Skeletal muscle tissue (tissue), 3 donors: ENCODE measurements at regions not wholly inside any gene's neighbourhood (a gene's known extent, or its start where the extent isn't known, plus 50 kb on each side); places are given as distances from the start of the nearest gene placed in this dataset.

Source experiments
- H3K27ac ChIP-seq: one replicate; pipeline ENCODE4 v1.7.0; 2013; ENCODE audit warnings: mild to moderate bottlenecking, low read depth, low read length, inconsistent platforms
- H3K27me3 ChIP-seq, 3 donors: one replicate each; pipeline ENCODE4 v1.7.0; 2013; ENCODE audit warnings: low read length in 3 of 3; ENCODE audit not compliant: control insufficient read depth in 3 of 3, insufficient read depth in 3 of 3
- H3K36me3 ChIP-seq, 3 donors: one replicate each; pipeline ENCODE4 v1.7.0; 2013; ENCODE audit warnings: low read length in 3 of 3; ENCODE audit not compliant: control insufficient read depth in 3 of 3, insufficient read depth in 3 of 3
- H3K4me1 ChIP-seq, 3 donors: one replicate each; pipeline ENCODE4 v1.7.0; 2013; ENCODE audit warnings: low read length in 3 of 3, mild to moderate bottlenecking in 3 of 3; ENCODE audit not compliant: control insufficient read depth in 3 of 3, insufficient read depth in 3 of 3
- H3K4me3 ChIP-seq, 3 donors: one replicate each; pipeline ENCODE4 v1.7.0; 2013; ENCODE audit warnings: low read length in 3 of 3
- H3K9ac ChIP-seq, 3 donors: one replicate each; pipeline ENCODE4 v1.7.0; 2013; ENCODE audit warnings: low read length in 3 of 3, mild to moderate bottlenecking in 3 of 3, moderate library complexity in 2 of 3, low read depth in 1 of 3
- H3K9me3 ChIP-seq, 3 donors: one replicate each; pipeline ENCODE4 v1.7.0; 2013; ENCODE audit warnings: low read length in 3 of 3; ENCODE audit not compliant: control insufficient read depth in 3 of 3
- donor health status: Osteomylitis.

GRCh38 chr3:107258300-107258699 lies 118.9 kb upstream of the CCDC54 start:
- H3K4me3 ChIP-seq, result no peak overlapping the region
- no peaks in the 10 kb centered on the region for H3K27me3 ChIP-seq
- H3K4me1 ChIP-seq, result no peaks in the 10 kb centered on the region
- no peaks in the 10 kb centered on the region for H3K9me3 ChIP-seq
- H3K36me3 ChIP-seq, result no peaks in the 10 kb centered on the region
- H3K27ac ChIP-seq, result no peak overlapping the region
- no peak overlapping the region for H3K9ac ChIP-seq

- H3K36me3 ChIP-seq, result no peaks in the 10 kb centered on the region
- no peak overlapping the region for H3K9ac ChIP-seq
- H3K27ac ChIP-seq, result no peak overlapping the region
- H3K27me3 ChIP-seq, result no peaks in the 10 kb centered on the region
- no peak overlapping the region for H3K4me3 ChIP-seq
- H3K9me3 ChIP-seq, result no peaks in the 10 kb centered on the region
- H3K4me1 ChIP-seq, result no peaks in the 10 kb centered on the region
Observed at GRCh38 chr3:107260207-107260606, 117.0 kb upstream of the CCDC54 start.

- no peak overlapping the region for H3K4me3 ChIP-seq
- H3K9ac ChIP-seq, result no peak overlapping the region
Observed at GRCh38 chr3:107263269-107264021, 113.8 kb upstream of the CCDC54 start.

GRCh38 chr3:107264888-107265287 lies 112.4 kb upstream of the CCDC54 start:
- Histone ChIP-seq H3K4me1 (no peaks in the 10 kb centered on the region), H3K4me3 (no peak overlapping the region), H3K27ac (no peak overlapping the region)

More at GRCh38 chr3:107263269-107264021, 113.8 kb upstream of the CCDC54 start:
- no peaks in the 10 kb centered on the region for H3K36me3 ChIP-seq
- H3K27me3 ChIP-seq, result no peaks in the 10 kb centered on the region
- no peaks in the 10 kb centered on the region for H3K9me3 ChIP-seq
- H3K4me1 ChIP-seq, result no peaks in the 10 kb centered on the region
- H3K27ac ChIP-seq, result no peak overlapping the region

GRCh38 chr3:107265526-107265925 lies 111.7 kb upstream of the CCDC54 start:
- Histone ChIP-seq H3K9ac (no peak overlapping the region), H3K27ac (no peak overlapping the region), H3K36me3 (no peaks in the 10 kb centered on the region), H3K4me1 (no peaks in the 10 kb centered on the region), H3K4me3 (no peak overlapping the region), H3K27me3 (no peaks in the 10 kb centered on the region), H3K9me3 (no peaks in the 10 kb centered on the region)

More at GRCh38 chr3:107264888-107265287, 112.4 kb upstream of the CCDC54 start:
- Histone ChIP-seq H3K27me3 (no peaks in the 10 kb centered on the region), H3K36me3 (no peaks in the 10 kb centered on the region), H3K9me3 (no peaks in the 10 kb centered on the region), H3K9ac (no peak overlapping the region)

GRCh38 chr3:107268469-107268868 lies 108.8 kb upstream of the CCDC54 start:
- no peak overlapping the region for H3K4me3 ChIP-seq
- no peak overlapping the region for H3K27ac ChIP-seq
- no peaks in the 10 kb centered on the region for H3K9me3 ChIP-seq
- no peaks in the 10 kb centered on the region for H3K4me1 ChIP-seq
- no peak overlapping the region for H3K9ac ChIP-seq
- no peaks in the 10 kb centered on the region for H3K27me3 ChIP-seq
- no peaks in the 10 kb centered on the region for H3K36me3 ChIP-seq

GRCh38 chr3:107269136-107269535 lies 108.1 kb upstream of the CCDC54 start:
- H3K9ac ChIP-seq, result no peak overlapping the region
- no peaks in the 10 kb centered on the region for H3K27me3 ChIP-seq
- no peak overlapping the region for H3K27ac ChIP-seq
- H3K4me1 ChIP-seq, result no peaks in the 10 kb centered on the region
- no peaks in the 10 kb centered on the region for H3K9me3 ChIP-seq
- H3K4me3 ChIP-seq, result no peak overlapping the region
- H3K36me3 ChIP-seq, result no peaks in the 10 kb centered on the region

GRCh38 chr3:107271787-107272387 lies 105.4 kb upstream of the CCDC54 start:
- Histone ChIP-seq H3K27me3 (no peaks in the 10 kb centered on the region), H3K27ac (no peak overlapping the region), H3K9me3 (no peaks in the 10 kb centered on the region), H3K4me3 (no peak overlapping the region), H3K9ac (no peak overlapping the region), H3K36me3 (no peaks in the 10 kb centered on the region), H3K4me1 (no peaks in the 10 kb centered on the region)

- no peak overlapping the region for H3K27ac ChIP-seq
- no peaks in the 10 kb centered on the region for H3K27me3 ChIP-seq
- H3K36me3 ChIP-seq, result no peaks in the 10 kb centered on the region
- no peak overlapping the region for H3K4me3 ChIP-seq
- H3K9ac ChIP-seq, result no peak overlapping the region
- H3K4me1 ChIP-seq, result no peaks in the 10 kb centered on the region
- H3K9me3 ChIP-seq, result no peaks in the 10 kb centered on the region
Observed at GRCh38 chr3:107272471-107272870, 104.8 kb upstream of the CCDC54 start.

- no peak overlapping the region for H3K27ac ChIP-seq
- H3K4me1 ChIP-seq, result no peaks in the 10 kb centered on the region
- H3K36me3 ChIP-seq, result no peaks in the 10 kb centered on the region
- H3K4me3 ChIP-seq, result no peak overlapping the region
- H3K27me3 ChIP-seq, result no peaks in the 10 kb centered on the region
- no peak overlapping the region for H3K9ac ChIP-seq
- H3K9me3 ChIP-seq, result no peaks in the 10 kb centered on the region
Observed at GRCh38 chr3:107272885-107273284, 104.4 kb upstream of the CCDC54 start.
